SK-N-MC (cell line): ENCODE measurements at regions not wholly inside any gene's neighbourhood (a gene's known extent, or its start where the extent isn't known, plus 50 kb on each side); places are given as distances from the start of the nearest gene placed in this dataset.

Source experiments
- EZH2 ChIP-seq: fragments of 200-600 bp; sonication (generic); IDR thresholded peaks from one replicate; pipeline ENCODE4 v1.6.1; 2017; ENCODE audit warnings: antibody characterized with exemption
- POLR2AphosphoS5 ChIP-seq: IDR thresholded peaks from 2 replicates; pipeline ENCODE4 v1.6.1; 2012; ENCODE audit warnings: mild to moderate bottlenecking, low read depth, low read length, borderline replicate concordance

DNA sequence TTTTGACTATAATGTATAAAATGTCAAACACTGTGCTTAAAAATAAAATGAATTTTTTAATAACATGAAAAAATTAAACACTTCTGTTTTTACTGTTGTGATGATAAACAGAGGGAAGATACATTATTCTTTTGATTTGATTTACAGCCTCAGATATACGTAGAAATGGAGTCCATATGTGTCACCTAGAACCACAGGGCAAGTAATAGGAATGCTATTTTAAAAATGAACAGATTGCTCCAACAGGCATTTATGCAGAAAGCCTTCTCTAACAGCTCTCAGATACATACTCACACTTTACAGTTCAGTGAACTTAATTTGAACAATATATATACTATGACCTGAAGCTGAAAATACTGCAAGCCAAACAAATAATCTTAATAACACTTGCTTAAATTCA, 1551.0 kb downstream of the GRIK2 start:
- no peak for TF ChIP-seq POLR2AphosphoS5
- TF ChIP-seq EZH2, result no peak
